GM23338 (cell line): ENCODE measurements at regions not wholly inside any gene's neighbourhood (a gene's known extent, or its start where the extent isn't known, plus 50 kb on each side); places are given as distances from the start of the nearest gene placed in this dataset.

Experiments
- CREB1 ChIP-seq: fragments of 250-450 bp; sonication (Bioruptor Pico); IDR thresholded peaks from 2 replicates; pipeline ENCODE4 v1.5.0; 2020; ENCODE audit warnings: low read depth, mild to moderate bottlenecking, moderate library complexity
- EZH2 ChIP-seq: fragments of 200-600 bp; sonication (generic); IDR thresholded peaks from one replicate; pipeline ENCODE4 v1.8.0; 2017; ENCODE audit warnings: antibody characterized with exemption, mild to moderate bottlenecking, low read depth; ENCODE audit not compliant: unreplicated experiment
- EZH2phosphoT487 ChIP-seq: fragments of 200-600 bp; sonication (generic); IDR thresholded peaks from one replicate; pipeline ENCODE4 v1.8.1; 2018; ENCODE audit warnings: antibody characterized with exemption; ENCODE audit not compliant: unreplicated experiment
- JUNB ChIP-seq: IDR thresholded peaks from one replicate; pipeline ENCODE4 v1.6.1; 2016; ENCODE audit warnings: antibody characterized with exemption; ENCODE audit not compliant: unreplicated experiment
- NANOG ChIP-seq: IDR thresholded peaks from 2 replicates; pipeline ENCODE4 v1.6.1; 2016; ENCODE audit warnings: antibody characterized with exemption, borderline replicate concordance
- POLR2AphosphoS5 ChIP-seq: IDR thresholded peaks from 2 replicates; pipeline ENCODE4 v1.6.1; 2016; ENCODE audit warnings: antibody characterized with exemption, low read depth
- ZNF114 ChIP-seq: fragments of 250-450 bp; sonication (Bioruptor Pico); IDR thresholded peaks from 2 replicates; pipeline ENCODE4 v1.5.0; 2020; ENCODE audit warnings: mild to moderate bottlenecking, moderate library complexity
- ZNF331 ChIP-seq: fragments of 250-450 bp; sonication (Bioruptor Pico); IDR thresholded peaks from 2 replicates; pipeline ENCODE4 v1.5.0; 2020; ENCODE audit warnings: low read depth, mild to moderate bottlenecking, moderate library complexity
- TF ChIP-seq, protein P1 (sequence below), 2 experiments: fragments of 200-600 bp in 1 of 2; sonication (generic) in 1 of 2; conservative IDR thresholded peaks; 2 replicates each; pipeline versions ENCODE4 v1.5.1 to v1.6.1; 2016 to 2017; ENCODE audit warnings: antibody characterized with exemption in 2 of 2, low read depth in 2 of 2, mild to moderate bottlenecking in 2 of 2, moderate library complexity in 1 of 2
- TF ChIP-seq, protein P2 (sequence below): IDR thresholded peaks from 2 replicates; pipeline ENCODE4 v1.6.1; 2016; ENCODE audit warnings: antibody characterized with exemption
- TF ChIP-seq, protein P3 (sequence below): IDR thresholded peaks from one replicate; pipeline ENCODE4 v1.6.1; 2018; ENCODE audit warnings: antibody characterized with exemption; ENCODE audit not compliant: unreplicated experiment
- TF ChIP-seq, protein P4 (sequence below): fragments of 250-450 bp; sonication (Bioruptor Pico); IDR thresholded peaks from 2 replicates; pipeline ENCODE4 v1.5.0; 2020; ENCODE audit warnings: mild to moderate bottlenecking, moderate library complexity

DNA sequence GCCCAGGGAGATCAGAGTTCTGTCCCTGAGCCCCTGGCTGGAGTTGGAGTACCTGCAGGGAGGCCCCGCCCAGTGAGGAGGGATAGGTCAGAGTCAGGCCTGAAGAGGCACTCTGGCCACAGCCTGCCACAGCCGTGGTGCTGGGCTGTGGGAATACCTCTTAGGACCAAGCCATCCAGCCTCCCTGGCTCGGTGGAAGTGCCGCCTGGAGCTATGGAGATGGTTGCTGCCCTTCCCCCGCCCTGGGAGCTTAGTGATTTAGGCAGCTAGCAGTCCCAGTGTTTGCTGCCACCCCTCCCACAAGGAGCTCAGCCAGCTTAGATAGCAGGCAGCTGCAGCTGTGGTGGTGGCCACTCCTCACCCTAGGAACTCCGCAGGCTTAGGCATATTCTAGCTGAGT, 446.3 kb upstream of the GNPDA2 start:
- TF ChIP-seq, protein P1, sequence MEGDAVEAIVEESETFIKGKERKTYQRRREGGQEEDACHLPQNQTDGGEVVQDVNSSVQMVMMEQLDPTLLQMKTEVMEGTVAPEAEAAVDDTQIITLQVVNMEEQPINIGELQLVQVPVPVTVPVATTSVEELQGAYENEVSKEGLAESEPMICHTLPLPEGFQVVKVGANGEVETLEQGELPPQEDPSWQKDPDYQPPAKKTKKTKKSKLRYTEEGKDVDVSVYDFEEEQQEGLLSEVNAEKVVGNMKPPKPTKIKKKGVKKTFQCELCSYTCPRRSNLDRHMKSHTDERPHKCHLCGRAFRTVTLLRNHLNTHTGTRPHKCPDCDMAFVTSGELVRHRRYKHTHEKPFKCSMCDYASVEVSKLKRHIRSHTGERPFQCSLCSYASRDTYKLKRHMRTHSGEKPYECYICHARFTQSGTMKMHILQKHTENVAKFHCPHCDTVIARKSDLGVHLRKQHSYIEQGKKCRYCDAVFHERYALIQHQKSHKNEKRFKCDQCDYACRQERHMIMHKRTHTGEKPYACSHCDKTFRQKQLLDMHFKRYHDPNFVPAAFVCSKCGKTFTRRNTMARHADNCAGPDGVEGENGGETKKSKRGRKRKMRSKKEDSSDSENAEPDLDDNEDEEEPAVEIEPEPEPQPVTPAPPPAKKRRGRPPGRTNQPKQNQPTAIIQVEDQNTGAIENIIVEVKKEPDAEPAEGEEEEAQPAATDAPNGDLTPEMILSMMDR (conservative IDR thresholded peaks at IDR 0.05; ENCODE audit: low read depth in 2 of 2), result no peak
- TF ChIP-seq POLR2AphosphoS5, result no peak
- TF ChIP-seq EZH2, result no peak
- no peak for TF ChIP-seq EZH2phosphoT487
- TF ChIP-seq JUNB, result no peak
- TF ChIP-seq, protein P2, sequence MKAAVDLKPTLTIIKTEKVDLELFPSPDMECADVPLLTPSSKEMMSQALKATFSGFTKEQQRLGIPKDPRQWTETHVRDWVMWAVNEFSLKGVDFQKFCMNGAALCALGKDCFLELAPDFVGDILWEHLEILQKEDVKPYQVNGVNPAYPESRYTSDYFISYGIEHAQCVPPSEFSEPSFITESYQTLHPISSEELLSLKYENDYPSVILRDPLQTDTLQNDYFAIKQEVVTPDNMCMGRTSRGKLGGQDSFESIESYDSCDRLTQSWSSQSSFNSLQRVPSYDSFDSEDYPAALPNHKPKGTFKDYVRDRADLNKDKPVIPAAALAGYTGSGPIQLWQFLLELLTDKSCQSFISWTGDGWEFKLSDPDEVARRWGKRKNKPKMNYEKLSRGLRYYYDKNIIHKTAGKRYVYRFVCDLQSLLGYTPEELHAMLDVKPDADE, result no peak
- no peak for TF ChIP-seq CREB1 (CRISPR knock-in tag)
- TF ChIP-seq, protein P3, sequence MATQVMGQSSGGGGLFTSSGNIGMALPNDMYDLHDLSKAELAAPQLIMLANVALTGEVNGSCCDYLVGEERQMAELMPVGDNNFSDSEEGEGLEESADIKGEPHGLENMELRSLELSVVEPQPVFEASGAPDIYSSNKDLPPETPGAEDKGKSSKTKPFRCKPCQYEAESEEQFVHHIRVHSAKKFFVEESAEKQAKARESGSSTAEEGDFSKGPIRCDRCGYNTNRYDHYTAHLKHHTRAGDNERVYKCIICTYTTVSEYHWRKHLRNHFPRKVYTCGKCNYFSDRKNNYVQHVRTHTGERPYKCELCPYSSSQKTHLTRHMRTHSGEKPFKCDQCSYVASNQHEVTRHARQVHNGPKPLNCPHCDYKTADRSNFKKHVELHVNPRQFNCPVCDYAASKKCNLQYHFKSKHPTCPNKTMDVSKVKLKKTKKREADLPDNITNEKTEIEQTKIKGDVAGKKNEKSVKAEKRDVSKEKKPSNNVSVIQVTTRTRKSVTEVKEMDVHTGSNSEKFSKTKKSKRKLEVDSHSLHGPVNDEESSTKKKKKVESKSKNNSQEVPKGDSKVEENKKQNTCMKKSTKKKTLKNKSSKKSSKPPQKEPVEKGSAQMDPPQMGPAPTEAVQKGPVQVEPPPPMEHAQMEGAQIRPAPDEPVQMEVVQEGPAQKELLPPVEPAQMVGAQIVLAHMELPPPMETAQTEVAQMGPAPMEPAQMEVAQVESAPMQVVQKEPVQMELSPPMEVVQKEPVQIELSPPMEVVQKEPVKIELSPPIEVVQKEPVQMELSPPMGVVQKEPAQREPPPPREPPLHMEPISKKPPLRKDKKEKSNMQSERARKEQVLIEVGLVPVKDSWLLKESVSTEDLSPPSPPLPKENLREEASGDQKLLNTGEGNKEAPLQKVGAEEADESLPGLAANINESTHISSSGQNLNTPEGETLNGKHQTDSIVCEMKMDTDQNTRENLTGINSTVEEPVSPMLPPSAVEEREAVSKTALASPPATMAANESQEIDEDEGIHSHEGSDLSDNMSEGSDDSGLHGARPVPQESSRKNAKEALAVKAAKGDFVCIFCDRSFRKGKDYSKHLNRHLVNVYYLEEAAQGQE, result no peak
- no peak for TF ChIP-seq ZNF331 (CRISPR knock-in tag)
- TF ChIP-seq ZNF114 (CRISPR knock-in tag), result no peak
- TF ChIP-seq NANOG, result no peak
- TF ChIP-seq, protein P4, sequence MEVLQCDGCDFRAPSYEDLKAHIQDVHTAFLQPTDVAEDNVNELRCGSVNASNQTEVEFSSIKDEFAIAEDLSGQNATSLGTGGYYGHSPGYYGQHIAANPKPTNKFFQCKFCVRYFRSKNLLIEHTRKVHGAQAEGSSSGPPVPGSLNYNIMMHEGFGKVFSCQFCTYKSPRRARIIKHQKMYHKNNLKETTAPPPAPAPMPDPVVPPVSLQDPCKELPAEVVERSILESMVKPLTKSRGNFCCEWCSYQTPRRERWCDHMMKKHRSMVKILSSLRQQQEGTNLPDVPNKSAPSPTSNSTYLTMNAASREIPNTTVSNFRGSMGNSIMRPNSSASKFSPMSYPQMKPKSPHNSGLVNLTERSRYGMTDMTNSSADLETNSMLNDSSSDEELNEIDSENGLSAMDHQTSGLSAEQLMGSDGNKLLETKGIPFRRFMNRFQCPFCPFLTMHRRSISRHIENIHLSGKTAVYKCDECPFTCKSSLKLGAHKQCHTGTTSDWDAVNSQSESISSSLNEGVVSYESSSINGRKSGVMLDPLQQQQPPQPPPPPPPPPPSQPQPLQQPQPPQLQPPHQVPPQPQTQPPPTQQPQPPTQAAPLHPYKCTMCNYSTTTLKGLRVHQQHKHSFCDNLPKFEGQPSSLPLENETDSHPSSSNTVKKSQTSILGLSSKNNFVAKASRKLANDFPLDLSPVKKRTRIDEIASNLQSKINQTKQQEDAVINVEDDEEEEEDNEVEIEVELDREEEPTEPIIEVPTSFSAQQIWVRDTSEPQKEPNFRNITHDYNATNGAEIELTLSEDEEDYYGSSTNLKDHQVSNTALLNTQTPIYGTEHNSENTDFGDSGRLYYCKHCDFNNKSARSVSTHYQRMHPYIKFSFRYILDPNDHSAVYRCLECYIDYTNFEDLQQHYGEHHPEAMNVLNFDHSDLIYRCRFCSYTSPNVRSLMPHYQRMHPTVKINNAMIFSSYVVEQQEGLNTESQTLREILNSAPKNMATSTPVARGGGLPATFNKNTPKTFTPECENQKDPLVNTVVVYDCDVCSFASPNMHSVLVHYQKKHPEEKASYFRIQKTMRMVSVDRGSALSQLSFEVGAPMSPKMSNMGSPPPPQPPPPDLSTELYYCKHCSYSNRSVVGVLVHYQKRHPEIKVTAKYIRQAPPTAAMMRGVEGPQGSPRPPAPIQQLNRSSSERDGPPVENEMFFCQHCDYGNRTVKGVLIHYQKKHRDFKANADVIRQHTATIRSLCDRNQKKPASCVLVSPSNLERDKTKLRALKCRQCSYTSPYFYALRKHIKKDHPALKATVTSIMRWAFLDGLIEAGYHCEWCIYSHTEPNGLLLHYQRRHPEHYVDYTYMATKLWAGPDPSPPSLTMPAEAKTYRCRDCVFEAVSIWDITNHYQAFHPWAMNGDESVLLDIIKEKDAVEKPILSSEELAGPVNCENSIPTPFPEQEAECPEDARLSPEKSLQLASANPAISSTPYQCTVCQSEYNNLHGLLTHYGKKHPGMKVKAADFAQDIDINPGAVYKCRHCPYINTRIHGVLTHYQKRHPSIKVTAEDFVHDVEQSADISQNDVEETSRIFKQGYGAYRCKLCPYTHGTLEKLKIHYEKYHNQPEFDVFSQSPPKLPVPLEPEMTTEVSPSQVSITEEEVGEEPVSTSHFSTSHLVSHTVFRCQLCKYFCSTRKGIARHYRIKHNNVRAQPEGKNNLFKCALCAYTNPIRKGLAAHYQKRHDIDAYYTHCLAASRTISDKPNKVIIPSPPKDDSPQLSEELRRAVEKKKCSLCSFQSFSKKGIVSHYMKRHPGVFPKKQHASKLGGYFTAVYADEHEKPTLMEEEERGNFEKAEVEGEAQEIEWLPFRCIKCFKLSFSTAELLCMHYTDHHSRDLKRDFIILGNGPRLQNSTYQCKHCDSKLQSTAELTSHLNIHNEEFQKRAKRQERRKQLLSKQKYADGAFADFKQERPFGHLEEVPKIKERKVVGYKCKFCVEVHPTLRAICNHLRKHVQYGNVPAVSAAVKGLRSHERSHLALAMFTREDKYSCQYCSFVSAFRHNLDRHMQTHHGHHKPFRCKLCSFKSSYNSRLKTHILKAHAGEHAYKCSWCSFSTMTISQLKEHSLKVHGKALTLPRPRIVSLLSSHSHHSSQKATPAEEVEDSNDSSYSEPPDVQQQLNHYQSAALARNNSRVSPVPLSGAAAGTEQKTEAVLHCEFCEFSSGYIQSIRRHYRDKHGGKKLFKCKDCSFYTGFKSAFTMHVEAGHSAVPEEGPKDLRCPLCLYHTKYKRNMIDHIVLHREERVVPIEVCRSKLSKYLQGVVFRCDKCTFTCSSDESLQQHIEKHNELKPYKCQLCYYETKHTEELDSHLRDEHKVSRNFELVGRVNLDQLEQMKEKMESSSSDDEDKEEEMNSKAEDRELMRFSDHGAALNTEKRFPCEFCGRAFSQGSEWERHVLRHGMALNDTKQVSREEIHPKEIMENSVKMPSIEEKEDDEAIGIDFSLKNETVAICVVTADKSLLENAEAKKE (CRISPR knock-in tag), result no peak
